ENCODE measurements at regions not wholly inside any gene's neighbourhood (a gene's known extent, or its start where the extent isn't known, plus 50 kb on each side); places are given as distances from the start of the nearest gene placed in this dataset.

DNA sequence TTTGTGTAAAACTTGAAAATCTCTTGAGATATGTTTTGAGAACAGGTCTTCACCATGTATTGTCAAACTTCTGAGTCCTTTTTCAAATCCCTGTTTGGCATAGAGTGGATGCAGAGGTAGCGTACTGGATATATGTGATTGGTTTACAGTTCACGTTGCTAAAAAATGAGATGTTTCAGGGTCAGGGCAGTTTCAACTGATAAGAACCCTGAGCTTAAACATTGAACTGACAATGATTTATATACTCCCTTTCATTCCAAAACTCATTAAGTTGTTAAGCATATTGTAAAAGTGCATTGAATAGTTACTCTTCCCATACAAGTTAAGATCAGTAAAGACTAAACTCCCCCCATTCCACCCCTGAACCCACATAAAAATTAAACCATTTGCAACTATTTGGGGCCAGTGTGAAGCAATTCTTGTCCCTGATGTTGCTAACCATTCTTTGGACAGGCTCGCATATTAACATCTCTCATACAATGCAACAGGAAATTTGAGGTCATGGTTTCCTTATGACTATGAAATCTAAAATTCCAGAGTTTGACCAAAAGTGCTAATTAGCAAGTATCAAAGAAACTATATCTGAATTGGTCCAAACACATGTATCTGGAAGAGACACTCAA lies 470.9 kb upstream of the ACVR2A start:
- Mint-ChIP-seq H3K36me3 (ENCODE audit: low read depth) (peaks cover 1% of the 10 kb centered on the region; the same call in 1 of the 3 replicates), H3K27ac (no peak overlapping the region), H3K9me3 (0 out of 3 replicates have a peak, but pooled peaks cover 2% of the 10 kb centered on the region), H3K4me3 (no peak overlapping the region), H3K4me1 (peaks cover 6% of the 10 kb centered on the region; the same call in 2 of the 3 replicates), H3K27me3 (ENCODE audit: insufficient read depth, low read depth, poor library complexity) (peaks cover 3% of the 10 kb centered on the region)
- no peak overlapping the region for H3K4me2 ChIP-seq
- DNase-seq (ENCODE audit: low spot score) (no peak), ATAC-seq (no peak)
- H3K27me3 ChIP-seq (ENCODE audit: insufficient read depth): no peaks in the 10 kb centered on the region
- peaks cover 4% of the 10 kb centered on the region; the same call in 1 of the 2 replicates for H3K9me2 ChIP-seq (ENCODE audit: insufficient read depth)
- H4K20me1 ChIP-seq (replicated peaks; ENCODE audit: insufficient read depth): no peaks in the 10 kb centered on the region
- H3K27ac ChIP-seq (ENCODE audit: low read depth): no peak overlapping the region
- TF ChIP-seq, protein P1, sequence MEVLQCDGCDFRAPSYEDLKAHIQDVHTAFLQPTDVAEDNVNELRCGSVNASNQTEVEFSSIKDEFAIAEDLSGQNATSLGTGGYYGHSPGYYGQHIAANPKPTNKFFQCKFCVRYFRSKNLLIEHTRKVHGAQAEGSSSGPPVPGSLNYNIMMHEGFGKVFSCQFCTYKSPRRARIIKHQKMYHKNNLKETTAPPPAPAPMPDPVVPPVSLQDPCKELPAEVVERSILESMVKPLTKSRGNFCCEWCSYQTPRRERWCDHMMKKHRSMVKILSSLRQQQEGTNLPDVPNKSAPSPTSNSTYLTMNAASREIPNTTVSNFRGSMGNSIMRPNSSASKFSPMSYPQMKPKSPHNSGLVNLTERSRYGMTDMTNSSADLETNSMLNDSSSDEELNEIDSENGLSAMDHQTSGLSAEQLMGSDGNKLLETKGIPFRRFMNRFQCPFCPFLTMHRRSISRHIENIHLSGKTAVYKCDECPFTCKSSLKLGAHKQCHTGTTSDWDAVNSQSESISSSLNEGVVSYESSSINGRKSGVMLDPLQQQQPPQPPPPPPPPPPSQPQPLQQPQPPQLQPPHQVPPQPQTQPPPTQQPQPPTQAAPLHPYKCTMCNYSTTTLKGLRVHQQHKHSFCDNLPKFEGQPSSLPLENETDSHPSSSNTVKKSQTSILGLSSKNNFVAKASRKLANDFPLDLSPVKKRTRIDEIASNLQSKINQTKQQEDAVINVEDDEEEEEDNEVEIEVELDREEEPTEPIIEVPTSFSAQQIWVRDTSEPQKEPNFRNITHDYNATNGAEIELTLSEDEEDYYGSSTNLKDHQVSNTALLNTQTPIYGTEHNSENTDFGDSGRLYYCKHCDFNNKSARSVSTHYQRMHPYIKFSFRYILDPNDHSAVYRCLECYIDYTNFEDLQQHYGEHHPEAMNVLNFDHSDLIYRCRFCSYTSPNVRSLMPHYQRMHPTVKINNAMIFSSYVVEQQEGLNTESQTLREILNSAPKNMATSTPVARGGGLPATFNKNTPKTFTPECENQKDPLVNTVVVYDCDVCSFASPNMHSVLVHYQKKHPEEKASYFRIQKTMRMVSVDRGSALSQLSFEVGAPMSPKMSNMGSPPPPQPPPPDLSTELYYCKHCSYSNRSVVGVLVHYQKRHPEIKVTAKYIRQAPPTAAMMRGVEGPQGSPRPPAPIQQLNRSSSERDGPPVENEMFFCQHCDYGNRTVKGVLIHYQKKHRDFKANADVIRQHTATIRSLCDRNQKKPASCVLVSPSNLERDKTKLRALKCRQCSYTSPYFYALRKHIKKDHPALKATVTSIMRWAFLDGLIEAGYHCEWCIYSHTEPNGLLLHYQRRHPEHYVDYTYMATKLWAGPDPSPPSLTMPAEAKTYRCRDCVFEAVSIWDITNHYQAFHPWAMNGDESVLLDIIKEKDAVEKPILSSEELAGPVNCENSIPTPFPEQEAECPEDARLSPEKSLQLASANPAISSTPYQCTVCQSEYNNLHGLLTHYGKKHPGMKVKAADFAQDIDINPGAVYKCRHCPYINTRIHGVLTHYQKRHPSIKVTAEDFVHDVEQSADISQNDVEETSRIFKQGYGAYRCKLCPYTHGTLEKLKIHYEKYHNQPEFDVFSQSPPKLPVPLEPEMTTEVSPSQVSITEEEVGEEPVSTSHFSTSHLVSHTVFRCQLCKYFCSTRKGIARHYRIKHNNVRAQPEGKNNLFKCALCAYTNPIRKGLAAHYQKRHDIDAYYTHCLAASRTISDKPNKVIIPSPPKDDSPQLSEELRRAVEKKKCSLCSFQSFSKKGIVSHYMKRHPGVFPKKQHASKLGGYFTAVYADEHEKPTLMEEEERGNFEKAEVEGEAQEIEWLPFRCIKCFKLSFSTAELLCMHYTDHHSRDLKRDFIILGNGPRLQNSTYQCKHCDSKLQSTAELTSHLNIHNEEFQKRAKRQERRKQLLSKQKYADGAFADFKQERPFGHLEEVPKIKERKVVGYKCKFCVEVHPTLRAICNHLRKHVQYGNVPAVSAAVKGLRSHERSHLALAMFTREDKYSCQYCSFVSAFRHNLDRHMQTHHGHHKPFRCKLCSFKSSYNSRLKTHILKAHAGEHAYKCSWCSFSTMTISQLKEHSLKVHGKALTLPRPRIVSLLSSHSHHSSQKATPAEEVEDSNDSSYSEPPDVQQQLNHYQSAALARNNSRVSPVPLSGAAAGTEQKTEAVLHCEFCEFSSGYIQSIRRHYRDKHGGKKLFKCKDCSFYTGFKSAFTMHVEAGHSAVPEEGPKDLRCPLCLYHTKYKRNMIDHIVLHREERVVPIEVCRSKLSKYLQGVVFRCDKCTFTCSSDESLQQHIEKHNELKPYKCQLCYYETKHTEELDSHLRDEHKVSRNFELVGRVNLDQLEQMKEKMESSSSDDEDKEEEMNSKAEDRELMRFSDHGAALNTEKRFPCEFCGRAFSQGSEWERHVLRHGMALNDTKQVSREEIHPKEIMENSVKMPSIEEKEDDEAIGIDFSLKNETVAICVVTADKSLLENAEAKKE (CRISPR knock-in tag; IDR thresholded peaks at IDR 0.05): no peak
- TF ChIP-seq POLR2AphosphoS5 (IDR thresholded peaks at IDR 0.05; ENCODE audit: low read depth) (no peak), ZNF114 (CRISPR knock-in tag; IDR thresholded peaks at IDR 0.05) (no peak), EZH2phosphoT487 (IDR thresholded peaks at IDR 0.05; ENCODE audit: unreplicated experiment) (no peak), EZH2 (IDR thresholded peaks at IDR 0.05; ENCODE audit: low read depth, unreplicated experiment) (no peak), STAT1 (IDR thresholded peaks at IDR 0.05; ENCODE audit: unreplicated experiment) (no peak), NANOG (IDR thresholded peaks at IDR 0.05; ENCODE audit: borderline replicate concordance) (no peak)
- no peaks in the 10 kb centered on the region for H3K79me2 ChIP-seq (replicated peaks; ENCODE audit: insufficient read depth)
- peaks cover 6% of the 10 kb centered on the region for H3K4me1 ChIP-seq (ENCODE audit: insufficient read depth)
- H3F3A ChIP-seq (replicated peaks; ENCODE audit: low read depth): no peaks in the 10 kb centered on the region
- no peak overlapping the region for H3K4me3 ChIP-seq
- peak overlapping the region; percentile 58; the same call in 1 of the 2 replicates for H2AFZ ChIP-seq
- H3K36me3 ChIP-seq (ENCODE audit: insufficient read depth): no peaks in the 10 kb centered on the region

All from GM23338 (cell line).